ENCODE measurements at regions not wholly inside any gene's neighbourhood (a gene's known extent, or its start where the extent isn't known, plus 50 kb on each side); places are given as distances from the start of the nearest gene placed in this dataset.
A peak's percentile ranks its signal among the peaks of the same experiment; 100 is the strongest.
"Not testable (repeated sequence)": the region's sequence is repeated elsewhere in the genome, so short reads cannot be mapped to it uniquely, and the experiment has no call there.

DNA sequence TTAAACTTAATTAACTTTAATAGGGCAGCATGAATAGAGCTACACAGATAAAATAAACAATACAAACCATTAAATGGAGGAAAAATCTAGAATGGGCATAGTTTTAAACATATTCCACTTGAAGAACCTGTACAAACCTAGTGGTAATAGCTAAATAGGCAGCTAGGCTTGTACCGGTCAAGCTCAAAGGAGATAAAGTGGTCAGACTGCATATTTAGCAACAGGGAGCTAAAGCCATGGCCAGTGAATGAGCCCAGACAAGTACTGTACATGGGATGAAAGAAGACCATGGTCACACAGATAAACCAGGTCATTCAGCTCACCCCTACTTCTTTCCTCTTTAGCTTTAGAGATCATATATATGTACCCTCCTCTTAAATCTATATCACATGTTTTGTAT lies 186.6 kb upstream of the KRR1 start:
- intact Hi-C loops (cut with micrococcal nuclease), result no loop called here
- no peaks in the 10 kb centered on the region for H3K27me3 Mint-ChIP-seq
- peaks cover 10 to 17% (median 13%) of the 10 kb centered on the region in 4 donors for H3K4me1 Mint-ChIP-seq
- Histone ChIP-seq H3K4me3 (ENCODE audit: low read length in 2 of 2) (no peak overlapping the region), H3K9me3 (ENCODE audit: control insufficient read depth in 1 of 2, low read length in 2 of 2) (no peaks in the 10 kb centered on the region), H3K27ac (ENCODE audit: low read depth, low read length) (no peak overlapping the region), H3K36me3 (ENCODE audit: insufficient read depth, low read length) (no peaks in the 10 kb centered on the region), H3K4me1 (ENCODE audit: insufficient read depth, low read length) (peaks cover 15% of the 10 kb centered on the region), H3K27me3 (ENCODE audit: insufficient read depth, low read length) (no peaks in the 10 kb centered on the region)
- ChIA-PET POLR2A (ENCODE audit: partially characterized antibody) (no interaction called here), CTCF (ENCODE audit: partially characterized antibody) (no interaction called here)
- H3K36me3 Mint-ChIP-seq, result no peaks in the 10 kb centered on the region
- DNase-seq, result no peak
- no peaks in the 10 kb centered on the region for H3K9me3 Mint-ChIP-seq
- H3K4me3 Mint-ChIP-seq, result no peak overlapping the region
- no peak overlapping the region for H3K27ac Mint-ChIP-seq

DNA sequence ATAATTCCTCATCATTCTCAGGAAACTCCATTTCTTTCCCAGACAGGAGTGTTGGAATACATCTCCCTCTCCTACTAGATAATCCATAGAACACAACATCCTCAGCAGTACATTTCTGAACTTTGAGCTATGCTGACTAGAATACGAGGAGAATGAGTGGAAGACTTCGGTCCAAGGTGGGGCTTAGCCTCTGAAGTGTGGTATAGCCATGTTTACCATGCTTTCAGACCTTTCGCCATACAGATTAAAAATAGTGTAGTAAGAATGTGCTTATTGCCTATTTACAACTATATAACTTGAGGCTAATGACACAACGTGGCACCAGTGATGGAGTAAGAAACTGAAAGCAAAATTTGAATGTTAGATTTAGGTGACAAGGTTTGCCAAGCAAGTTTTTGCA lies 184.5 kb upstream of the KRR1 start:
- H3K27me3 Mint-ChIP-seq, result no peaks in the 10 kb centered on the region
- H3K9me3 Mint-ChIP-seq, result peaks cover 0 to 2% (median 0%) of the 10 kb centered on the region in 8 donors

GRCh38 chr12:75694534-75695268 lies 183.3 kb upstream of the KRR1 start:
- ChIA-PET CTCF (ENCODE audit: partially characterized antibody) (no interaction called here), POLR2A (ENCODE audit: partially characterized antibody) (no interaction called here)
- H3K9me3 ChIP-seq (ENCODE audit: control insufficient read depth in 1 of 2, low read length in 2 of 2), result no peaks in the 10 kb centered on the region
- intact Hi-C loops (cut with micrococcal nuclease), result no loop called here
- H3K4me3 ChIP-seq (ENCODE audit: low read length in 2 of 2), result no peak overlapping the region
- no peaks in the 10 kb centered on the region for H3K36me3 ChIP-seq (ENCODE audit: insufficient read depth, low read length)
- no peaks in the 10 kb centered on the region for H3K4me1 ChIP-seq (ENCODE audit: insufficient read depth, low read length)
- H3K27ac ChIP-seq (ENCODE audit: low read depth, low read length), result no peak overlapping the region
- no peak overlapping the region for H3K4me3 Mint-ChIP-seq
- H3K4me1 Mint-ChIP-seq, result peaks cover 0 to 4% (median 0%) of the 10 kb centered on the region in 4 donors
- peaks cover 0 to 2% (median 0%) of the 10 kb centered on the region in 8 donors for H3K9me3 Mint-ChIP-seq
- no peaks in the 10 kb centered on the region for H3K27me3 ChIP-seq (ENCODE audit: insufficient read depth, low read length)
- no peak overlapping the region for H3K27ac Mint-ChIP-seq
- no peaks in the 10 kb centered on the region for H3K27me3 Mint-ChIP-seq
- H3K36me3 Mint-ChIP-seq, result no peaks in the 10 kb centered on the region
- DNase-seq, result no peak

More for the DNA sequence above, 184.5 kb upstream of the KRR1 start:
- ChIA-PET CTCF (ENCODE audit: partially characterized antibody) (no interaction called here), POLR2A (ENCODE audit: partially characterized antibody) (no interaction called here)
- intact Hi-C loops (cut with micrococcal nuclease), result no loop called here
- Mint-ChIP-seq H3K27ac (no peak overlapping the region), H3K4me1 (peaks cover 0 to 4% (median 0%) of the 10 kb centered on the region in 4 donors), H3K36me3 (no peaks in the 10 kb centered on the region), H3K4me3 (peak overlapping the region in 1 of 8 donors; percentile 6)
- Histone ChIP-seq H3K4me1 (ENCODE audit: insufficient read depth, low read length) (no peaks in the 10 kb centered on the region), H3K27ac (ENCODE audit: low read depth, low read length) (no peak overlapping the region), H3K4me3 (ENCODE audit: low read length in 2 of 2) (no peak overlapping the region), H3K27me3 (ENCODE audit: insufficient read depth, low read length) (no peaks in the 10 kb centered on the region), H3K9me3 (ENCODE audit: control insufficient read depth in 1 of 2, low read length in 2 of 2) (no peaks in the 10 kb centered on the region), H3K36me3 (ENCODE audit: insufficient read depth, low read length) (no peaks in the 10 kb centered on the region)
- DNase-seq, result no peak

- no peaks in the 10 kb centered on the region for H3K36me3 ChIP-seq (ENCODE audit: insufficient read depth, low read length)
- Mint-ChIP-seq H3K27ac (no peak overlapping the region), H3K9me3 (peaks cover 0 to 2% (median 0%) of the 10 kb centered on the region in 8 donors), H3K4me1 (peaks cover 0 to 4% (median 0%) of the 10 kb centered on the region in 4 donors), H3K36me3 (no peaks in the 10 kb centered on the region), H3K27me3 (no peaks in the 10 kb centered on the region), H3K4me3 (no peak overlapping the region)
- no peaks in the 10 kb centered on the region for H3K4me1 ChIP-seq (ENCODE audit: insufficient read depth, low read length)
- POLR2A ChIA-PET (ENCODE audit: partially characterized antibody), result no interaction called here
- H3K27me3 ChIP-seq (ENCODE audit: insufficient read depth, low read length), result no peaks in the 10 kb centered on the region
- intact Hi-C loops (cut with micrococcal nuclease), result no loop called here
- CTCF ChIA-PET (ENCODE audit: partially characterized antibody), result no interaction called here
- H3K27ac ChIP-seq (ENCODE audit: low read depth, low read length), result no peak overlapping the region
- no peak for DNase-seq
- H3K4me3 ChIP-seq (ENCODE audit: low read length in 2 of 2), result no peak overlapping the region
- H3K9me3 ChIP-seq (ENCODE audit: control insufficient read depth in 1 of 2, low read length in 2 of 2), result no peaks in the 10 kb centered on the region
Observed at GRCh38 chr12:75692876-75693275, 181.5 kb upstream of the KRR1 start.

GRCh38 chr12:75690296-75690955 lies 179.0 kb upstream of the KRR1 start:
- no peaks in the 10 kb centered on the region for H3K36me3 Mint-ChIP-seq
- H3K4me1 Mint-ChIP-seq, result no peaks in the 10 kb centered on the region
- CTCF ChIA-PET (ENCODE audit: partially characterized antibody), result no interaction called here
- H3K4me1 ChIP-seq (ENCODE audit: insufficient read depth, low read length), result no peaks in the 10 kb centered on the region
- H3K36me3 ChIP-seq (ENCODE audit: insufficient read depth, low read length), result no peaks in the 10 kb centered on the region
- peaks cover 0 to 2% (median 0%) of the 10 kb centered on the region in 8 donors for H3K9me3 Mint-ChIP-seq
- no peak overlapping the region for H3K27ac ChIP-seq (ENCODE audit: low read depth, low read length)
- no peaks in the 10 kb centered on the region for H3K27me3 Mint-ChIP-seq
- POLR2A ChIA-PET (ENCODE audit: partially characterized antibody), result no interaction called here
- intact Hi-C loops (cut with micrococcal nuclease), result no loop called here
- no peak for DNase-seq
- H3K4me3 ChIP-seq (ENCODE audit: low read length in 2 of 2), result no peak overlapping the region
- H3K27ac Mint-ChIP-seq, result no peak overlapping the region
- H3K4me3 Mint-ChIP-seq, result no peak overlapping the region
- H3K27me3 ChIP-seq (ENCODE audit: insufficient read depth, low read length), result no peaks in the 10 kb centered on the region
- H3K9me3 ChIP-seq (ENCODE audit: control insufficient read depth in 1 of 2, low read length in 2 of 2), result no peaks in the 10 kb centered on the region

DNA sequence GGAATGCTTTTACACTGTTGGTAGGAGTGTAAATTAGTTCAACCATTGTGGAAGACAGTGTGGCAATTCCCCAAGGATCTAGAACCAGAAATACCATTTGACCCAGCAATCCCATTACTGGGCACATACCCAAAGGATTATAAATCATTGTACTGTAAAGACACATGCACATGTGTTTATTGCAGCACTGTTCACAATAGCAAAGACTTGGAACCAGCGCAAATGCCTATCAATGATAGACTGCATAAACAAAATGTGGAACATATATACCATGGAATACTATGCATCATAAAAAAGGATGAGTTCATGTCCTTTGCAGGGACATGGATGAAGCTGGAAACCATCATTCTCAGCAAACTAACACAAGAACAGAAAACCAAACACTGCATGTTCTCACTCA lies 174.8 kb upstream of the KRR1 start:
- H3K9me3 Mint-ChIP-seq; H3K36me3 ChIP-seq (ENCODE audit: insufficient read depth, low read length); H3K4me3 Mint-ChIP-seq; H3K36me3 Mint-ChIP-seq; H3K9me3 ChIP-seq (ENCODE audit: control insufficient read depth in 1 of 2, low read length in 2 of 2); POLR2A ChIA-PET (ENCODE audit: partially characterized antibody); intact Hi-C loops (cut with micrococcal nuclease); H3K27ac ChIP-seq (ENCODE audit: low read depth, low read length); H3K4me1 Mint-ChIP-seq; H3K4me3 ChIP-seq (ENCODE audit: low read length in 2 of 2); H3K27ac Mint-ChIP-seq; CTCF ChIA-PET (ENCODE audit: partially characterized antibody); H3K27me3 ChIP-seq (ENCODE audit: insufficient read depth, low read length); H3K27me3 Mint-ChIP-seq; H3K4me1 ChIP-seq (ENCODE audit: insufficient read depth, low read length); DNase-seq: not testable (repeated sequence)

DNA sequence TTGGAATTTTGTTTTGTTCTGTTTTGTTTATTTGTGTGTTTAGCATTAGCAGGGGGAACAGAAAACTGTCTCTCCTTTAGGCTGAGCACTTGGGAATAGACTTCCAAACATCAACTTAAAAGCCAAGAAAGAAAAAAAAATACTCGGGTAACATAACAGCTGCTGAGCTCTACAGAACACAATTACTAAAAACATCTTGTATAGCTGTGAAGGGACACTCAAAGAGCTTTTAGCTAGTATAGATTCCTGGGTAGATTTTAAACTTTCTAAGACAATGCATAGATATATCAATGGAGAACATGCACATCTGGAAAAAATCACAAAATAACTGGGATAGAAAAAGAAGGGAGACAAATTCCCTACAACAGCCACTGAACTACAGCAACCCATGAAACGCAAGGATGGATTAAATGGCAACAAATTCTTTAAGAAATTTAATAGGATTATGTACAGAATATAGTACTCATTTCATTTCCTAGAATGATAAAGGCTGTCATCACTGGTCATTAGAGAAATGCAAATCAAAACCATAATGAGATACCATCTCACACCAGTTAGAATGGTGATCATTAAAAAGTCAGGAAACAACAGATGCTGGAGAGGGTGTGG lies 174.3 kb upstream of the KRR1 start:
- Histone ChIP-seq H3K9me3 (ENCODE audit: control insufficient read depth in 1 of 2, low read length in 2 of 2) (no peaks in the 10 kb centered on the region), H3K27ac (ENCODE audit: low read depth, low read length) (no peak overlapping the region), H3K4me3 (ENCODE audit: low read length in 2 of 2) (no peak overlapping the region), H3K27me3 (ENCODE audit: insufficient read depth, low read length) (no peaks in the 10 kb centered on the region), H3K4me1 (ENCODE audit: insufficient read depth, low read length) (no peaks in the 10 kb centered on the region), H3K36me3 (ENCODE audit: insufficient read depth, low read length) (no peaks in the 10 kb centered on the region)
- intact Hi-C loops (cut with micrococcal nuclease), result no loop called here
- Mint-ChIP-seq H3K27me3 (no peaks in the 10 kb centered on the region), H3K4me3 (no peak overlapping the region), H3K4me1 (no peaks in the 10 kb centered on the region), H3K36me3 (no peaks in the 10 kb centered on the region), H3K27ac (no peak overlapping the region), H3K9me3 (peaks cover 0 to 6% (median 0%) of the 10 kb centered on the region in 8 donors)
- ChIA-PET CTCF (ENCODE audit: partially characterized antibody) (no interaction called here), POLR2A (ENCODE audit: partially characterized antibody) (no interaction called here)
- DNase-seq, result no peak
